ENCODE measurements at regions not wholly inside any gene's neighbourhood (a gene's known extent, or its start where the extent isn't known, plus 50 kb on each side); places are given as distances from the start of the nearest gene placed in this dataset.

- ChIA-PET RAD21 (ENCODE audit: low non-redundant PET in 1 of 2, low total read pairs in 2 of 2, uncharacterized antibody in 2 of 2, unreplicated experiment in 2 of 2) (no interaction called here), CTCF (no interaction called here), POLR2A (no interaction called here)
- Histone ChIP-seq H3K9ac (ENCODE audit: low read length) (no peak overlapping the region), H4K20me1 (ENCODE audit: insufficient read depth) (no peaks in the 10 kb centered on the region), H3K9me2 (ENCODE audit: insufficient read depth) (no peaks in the 10 kb centered on the region), H3K4me1 (ENCODE audit: control insufficient read depth in 1 of 2, insufficient read depth in 2 of 2, low read length in 2 of 2) (peaks cover 8 to 14% of the 10 kb centered on the region in 2 experiments), H3K79me2 (ENCODE audit: insufficient read depth, low read length) (no peaks in the 10 kb centered on the region), H2AFZ (ENCODE audit: low read depth, low read length, poor library complexity, severe bottlenecking) (no peak overlapping the region), H3K27ac (ENCODE audit: low read depth, low read length) (no peak overlapping the region), H3K27me3 (ENCODE audit: insufficient read depth, low read length) (no peaks in the 10 kb centered on the region; the same call in 1 of the 2 replicates), H3K36me3 (ENCODE audit: control insufficient read depth in 1 of 2, insufficient read depth in 2 of 2, low read length in 2 of 2) (no peaks in the 10 kb centered on the region; a peak in 1 of 4 replicates), H3K9me3 (ENCODE audit: control insufficient read depth in 1 of 2, insufficient read depth in 1 of 2, low read depth in 1 of 2, low read length in 2 of 2) (no peaks in the 10 kb centered on the region), H3K4me3 (replicated peaks in 1 of 2; ENCODE audit: low read depth in 1 of 2, low read length in 2 of 2) (no peak overlapping the region), H3K4me2 (ENCODE audit: low read length) (peak overlapping the region; percentile 45)
- intact Hi-C loops (cut with micrococcal nuclease): no loop called here
- BruUV-seq (replicated peaks): no TSS peak
- ATAC-seq (no peak), DNase-seq (ENCODE audit: low read depth, low spot score) (no peak)
- TF ChIP-seq ZFX (IDR thresholded peaks at IDR 0.05): no peak
- no peak for TF ChIP-seq EZH2phosphoT487 (IDR thresholded peaks at IDR 0.05; ENCODE audit: borderline replicate concordance)
- no peak for TF ChIP-seq YY1 (IDR thresholded peaks at IDR 0.05; ENCODE audit: extremely low read depth, insufficient replicate concordance, low read depth, low read length)
- no peak for TF ChIP-seq POLR2A (IDR thresholded peaks at IDR 0.05; ENCODE audit: borderline replicate concordance, extremely low read depth, insufficient read depth, insufficient read length)
- no peak for TF ChIP-seq SP1 (IDR thresholded peaks at IDR 0.05; ENCODE audit: low read depth)
- no peak for TF ChIP-seq ZBTB33 (IDR thresholded peaks at IDR 0.05; ENCODE audit: extremely low read depth, insufficient replicate concordance, low read length)
- TF ChIP-seq POLR2AphosphoS5 (IDR thresholded peaks at IDR 0.05; ENCODE audit: low read depth, low read length): no peak
- TF ChIP-seq SRF (IDR thresholded peaks at IDR 0.05; ENCODE audit: low read depth): no peak
- TF ChIP-seq TCF7L2 (IDR thresholded peaks at IDR 0.05; ENCODE audit: borderline replicate concordance, extremely low read depth, insufficient read depth, insufficient read length): no peak
- no peak for TF ChIP-seq EGR1 (IDR thresholded peaks at IDR 0.05; ENCODE audit: low read depth)
- no peak for TF ChIP-seq FOSL1 (IDR thresholded peaks at IDR 0.05; ENCODE audit: low read depth)
- TF ChIP-seq CTCF (IDR thresholded peaks at IDR 0.05 in 2 of 3, conservative IDR thresholded peaks at IDR 0.05 in 1 of 3; ENCODE audit: borderline replicate concordance in 1 of 3, insufficient read depth in 1 of 3, low read depth in 2 of 3, low read length in 2 of 3): no peak
- no peak for TF ChIP-seq ZNF274 (IDR thresholded peaks at IDR 0.05; ENCODE audit: low read depth, low read length)
- TF ChIP-seq CBX3 (IDR thresholded peaks at IDR 0.05; ENCODE audit: low read depth): no peak
- TF ChIP-seq EZH2 (IDR thresholded peaks at IDR 0.05): no peak
- TF ChIP-seq ELF1 (IDR thresholded peaks at IDR 0.05; ENCODE audit: borderline replicate concordance, low read depth): no peak
These were observed 204.7 kb upstream of the ZNF32 start for GRCh38 chr10:43853369-43853768.

All from HCT116 (cell line).